ENCODE measurements at regions not wholly inside any gene's neighbourhood (a gene's known extent, or its start where the extent isn't known, plus 50 kb on each side); places are given as distances from the start of the nearest gene placed in this dataset.

GRCh38 chr5:81914696-81915095 lies 57.1 kb upstream of the ATG10 start:
- DNase-seq: no peak
- ATAC-seq: no peak
- intact Hi-C loops (cut with DNase I): no loop called here

GRCh38 chr5:81912933-81913332 lies 58.9 kb upstream of the ATG10 start:
- DNase-seq (no peak), ATAC-seq (no peak)
- intact Hi-C loops (cut with DNase I): no loop called here

GRCh38 chr5:81909677-81910076 lies 62.1 kb upstream of the ATG10 start:
- intact Hi-C loops (cut with DNase I): no loop called here

GRCh38 chr5:81908771-81909170 lies 63.1 kb upstream of the ATG10 start:
- intact Hi-C loops (cut with DNase I): no loop called here
- no peak for ATAC-seq
- no peak for DNase-seq

More at GRCh38 chr5:81909677-81910076, 62.1 kb upstream of the ATG10 start:
- ATAC-seq (no peak), DNase-seq (no peak)

- ATAC-seq: no peak
- DNase-seq: no peak
- intact Hi-C loops (cut with DNase I): no loop called here
These were observed 63.8 kb upstream of the ATG10 start for GRCh38 chr5:81908044-81908443.

GRCh38 chr5:81907012-81907635 lies 64.7 kb upstream of the ATG10 start:
- intact Hi-C loops (cut with DNase I): no loop called here
- ATAC-seq: no peak
- no peak for DNase-seq

- peak; percentile 31 to 41 for ATAC-seq
- DNase-seq: no peak
- intact Hi-C loops (cut with DNase I): no loop called here
These were observed 65.7 kb upstream of the ATG10 start for GRCh38 chr5:81906086-81906485.

- ATAC-seq (no peak), DNase-seq (no peak)
- intact Hi-C loops (cut with DNase I): no loop called here
These were observed 67.0 kb upstream of the ATG10 start for GRCh38 chr5:81904861-81905260.

GRCh38 chr5:81904166-81904565 lies 67.7 kb upstream of the ATG10 start:
- intact Hi-C loops (cut with DNase I): no loop called here
- no peak for DNase-seq
- ATAC-seq: no peak

GRCh38 chr5:81901586-81901985 lies 70.2 kb upstream of the ATG10 start:
- ATAC-seq: no peak
- intact Hi-C loops (cut with DNase I): no loop called here
- no peak for DNase-seq

GRCh38 chr5:81899123-81899522 lies 72.7 kb upstream of the ATG10 start:
- no peak for ATAC-seq
- intact Hi-C loops (cut with DNase I): no loop called here
- no peak for DNase-seq

- intact Hi-C loops (cut with DNase I): no loop called here
- DNase-seq: no peak
- peak in 1 of 2 donors; percentile 29 for ATAC-seq
These were observed 73.4 kb upstream of the ATG10 start for GRCh38 chr5:81898403-81898802.

- DNase-seq: no peak
- intact Hi-C loops (cut with DNase I): no loop called here
- no peak for ATAC-seq
These were observed 75.1 kb upstream of the ATG10 start for GRCh38 chr5:81896764-81897163.

- DNase-seq (no peak), ATAC-seq (no peak)
- intact Hi-C loops (cut with DNase I): no loop called here
These were observed 76.5 kb upstream of the ATG10 start for GRCh38 chr5:81895307-81895706.

GRCh38 chr5:81893961-81894360 lies 77.9 kb upstream of the ATG10 start:
- DNase-seq: no peak
- no peak for ATAC-seq
- intact Hi-C loops (cut with DNase I): no loop called here

GRCh38 chr5:81884871-81885270 lies 87.0 kb upstream of the ATG10 start:
- no peak for DNase-seq
- peak in 1 of 2 donors; percentile 53 for ATAC-seq
- intact Hi-C loops (cut with DNase I): no loop called here

- DNase-seq: no peak
- no peak for ATAC-seq
- intact Hi-C loops (cut with DNase I): no loop called here
These were observed 88.5 kb upstream of the ATG10 start for GRCh38 chr5:81883371-81883770.

GRCh38 chr5:81881595-81881994 lies 90.2 kb upstream of the ATG10 start:
- intact Hi-C loops (cut with DNase I): no loop called here
- no peak for ATAC-seq
- DNase-seq: no peak

GRCh38 chr5:81879936-81880335 lies 91.9 kb upstream of the ATG10 start:
- no peak for ATAC-seq
- DNase-seq: no peak
- intact Hi-C loops (cut with DNase I): no loop called here

- no peak for ATAC-seq
- no peak for DNase-seq
- intact Hi-C loops (cut with DNase I): no loop called here
These were observed 93.5 kb upstream of the ATG10 start for GRCh38 chr5:81878333-81878732.

- ATAC-seq: no peak
- no peak for DNase-seq
- intact Hi-C loops (cut with DNase I): no loop called here
These were observed 104.8 kb upstream of the ATG10 start for GRCh38 chr5:81866994-81867393.

- no peak for ATAC-seq
- intact Hi-C loops (cut with DNase I): no loop called here
- no peak for DNase-seq
These were observed 109.9 kb upstream of the SSBP2 start for GRCh38 chr5:81860778-81861177.
